Stomach (tissue), 4 donors: ENCODE measurements at regions not wholly inside any gene's neighbourhood (a gene's known extent, or its start where the extent isn't known, plus 50 kb on each side); places are given as distances from the start of the nearest gene placed in this dataset.

ENCODE experiments used
- EP300 ChIP-seq: sonication (generic); formaldehyde crosslinking; IDR thresholded peaks from one replicate; pipeline ENCODE4 v1.6.1; 2017; ENCODE audit warnings: antibody characterized with exemption
- POLR2A ChIP-seq, 4 donors: fragments of 450-650 bp; IDR thresholded peaks; one replicate each; pipeline ENCODE4 v1.6.1; 2016; ENCODE audit warnings: antibody characterized with exemption in 4 of 4, control low read depth in 2 of 4, mild to moderate bottlenecking in 1 of 4, moderate library complexity in 1 of 4
- POLR2AphosphoS5 ChIP-seq, 3 donors: sonication (generic); formaldehyde crosslinking; IDR thresholded peaks; one replicate each; pipeline ENCODE4 v1.6.1; 2016; ENCODE audit warnings: antibody characterized with exemption in 3 of 3
- TF ChIP-seq, protein P1 (sequence below), 7 experiments: fragments of 450-650 bp in 4 of 7; fragments of 200-600 bp in 3 of 7; sonication (generic) in 3 of 7; IDR thresholded peaks; one replicate each; pipeline ENCODE4 v1.5.1; 2016 to 2019; ENCODE audit warnings: antibody characterized with exemption in 7 of 7, control low read depth in 2 of 7, mild to moderate bottlenecking in 1 of 7

DNA sequence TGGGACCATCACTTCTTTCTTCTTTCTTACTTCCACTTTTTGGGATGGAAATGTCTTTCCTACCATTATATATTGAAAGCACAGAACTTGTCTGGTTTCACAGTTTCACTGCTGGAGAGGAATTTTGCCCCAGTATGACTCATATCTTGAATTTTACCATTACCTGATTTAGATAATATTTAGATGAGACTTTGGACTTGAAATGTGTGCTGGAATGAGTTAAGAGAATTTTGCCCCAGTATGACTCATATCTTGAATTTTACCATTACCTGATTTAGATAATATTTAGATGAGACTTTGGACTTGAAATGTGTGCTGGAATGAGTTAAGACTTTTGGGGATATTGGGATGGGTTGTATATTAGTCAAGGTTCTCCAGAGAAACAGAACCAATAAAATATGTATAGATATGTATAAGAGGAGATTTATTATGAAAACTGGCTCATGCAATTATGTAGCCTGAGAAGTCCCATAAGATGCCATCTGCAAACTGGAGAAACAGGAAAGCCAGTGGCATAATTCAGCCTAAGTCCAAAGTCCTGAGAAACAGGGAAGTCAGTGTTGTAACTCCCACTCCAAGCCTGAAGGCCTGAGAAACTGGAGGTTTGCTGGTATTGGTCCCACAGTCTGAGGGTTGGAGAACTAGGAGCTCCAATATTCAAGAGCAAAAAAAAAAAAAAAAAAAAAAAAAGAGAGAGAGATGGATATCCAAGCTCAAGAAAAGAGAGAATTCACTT is 1029.2 kb downstream of the EPHA3 start:
- TF ChIP-seq, protein P1, sequence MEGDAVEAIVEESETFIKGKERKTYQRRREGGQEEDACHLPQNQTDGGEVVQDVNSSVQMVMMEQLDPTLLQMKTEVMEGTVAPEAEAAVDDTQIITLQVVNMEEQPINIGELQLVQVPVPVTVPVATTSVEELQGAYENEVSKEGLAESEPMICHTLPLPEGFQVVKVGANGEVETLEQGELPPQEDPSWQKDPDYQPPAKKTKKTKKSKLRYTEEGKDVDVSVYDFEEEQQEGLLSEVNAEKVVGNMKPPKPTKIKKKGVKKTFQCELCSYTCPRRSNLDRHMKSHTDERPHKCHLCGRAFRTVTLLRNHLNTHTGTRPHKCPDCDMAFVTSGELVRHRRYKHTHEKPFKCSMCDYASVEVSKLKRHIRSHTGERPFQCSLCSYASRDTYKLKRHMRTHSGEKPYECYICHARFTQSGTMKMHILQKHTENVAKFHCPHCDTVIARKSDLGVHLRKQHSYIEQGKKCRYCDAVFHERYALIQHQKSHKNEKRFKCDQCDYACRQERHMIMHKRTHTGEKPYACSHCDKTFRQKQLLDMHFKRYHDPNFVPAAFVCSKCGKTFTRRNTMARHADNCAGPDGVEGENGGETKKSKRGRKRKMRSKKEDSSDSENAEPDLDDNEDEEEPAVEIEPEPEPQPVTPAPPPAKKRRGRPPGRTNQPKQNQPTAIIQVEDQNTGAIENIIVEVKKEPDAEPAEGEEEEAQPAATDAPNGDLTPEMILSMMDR (IDR thresholded peaks at IDR 0.05), result no peak
- no peak for TF ChIP-seq EP300
- no peak for TF ChIP-seq POLR2A (IDR thresholded peaks at IDR 0.05)
- TF ChIP-seq POLR2AphosphoS5 (IDR thresholded peaks at IDR 0.05), result no peak
